Thyroid gland (tissue), 4 donors: ENCODE measurements at regions not wholly inside any gene's neighbourhood (a gene's known extent, or its start where the extent isn't known, plus 50 kb on each side); places are given as distances from the start of the nearest gene placed in this dataset.

Experiments
- POLR2A ChIP-seq, 2 donors: fragments of 450-650 bp; IDR thresholded peaks; one replicate each; pipeline ENCODE4 v1.6.1; 2017; ENCODE audit warnings: antibody characterized with exemption in 2 of 2, mild to moderate bottlenecking in 2 of 2, moderate library complexity in 1 of 2
- TF ChIP-seq, protein P1 (sequence below), 6 experiments: fragments of 200-600 bp in 3 of 6; fragments of 450-650 bp in 3 of 6; sonication (generic) in 3 of 6; IDR thresholded peaks; one replicate each; pipeline ENCODE4 v1.5.1; 2016 to 2019; ENCODE audit warnings: antibody characterized with exemption in 6 of 6, mild to moderate bottlenecking in 2 of 6, inconsistent platforms in 1 of 6, moderate library complexity in 1 of 6

GRCh38 chr2:113827426-113827825 lies 62.5 kb upstream of the ACTR3 start:
- TF ChIP-seq, protein P1, sequence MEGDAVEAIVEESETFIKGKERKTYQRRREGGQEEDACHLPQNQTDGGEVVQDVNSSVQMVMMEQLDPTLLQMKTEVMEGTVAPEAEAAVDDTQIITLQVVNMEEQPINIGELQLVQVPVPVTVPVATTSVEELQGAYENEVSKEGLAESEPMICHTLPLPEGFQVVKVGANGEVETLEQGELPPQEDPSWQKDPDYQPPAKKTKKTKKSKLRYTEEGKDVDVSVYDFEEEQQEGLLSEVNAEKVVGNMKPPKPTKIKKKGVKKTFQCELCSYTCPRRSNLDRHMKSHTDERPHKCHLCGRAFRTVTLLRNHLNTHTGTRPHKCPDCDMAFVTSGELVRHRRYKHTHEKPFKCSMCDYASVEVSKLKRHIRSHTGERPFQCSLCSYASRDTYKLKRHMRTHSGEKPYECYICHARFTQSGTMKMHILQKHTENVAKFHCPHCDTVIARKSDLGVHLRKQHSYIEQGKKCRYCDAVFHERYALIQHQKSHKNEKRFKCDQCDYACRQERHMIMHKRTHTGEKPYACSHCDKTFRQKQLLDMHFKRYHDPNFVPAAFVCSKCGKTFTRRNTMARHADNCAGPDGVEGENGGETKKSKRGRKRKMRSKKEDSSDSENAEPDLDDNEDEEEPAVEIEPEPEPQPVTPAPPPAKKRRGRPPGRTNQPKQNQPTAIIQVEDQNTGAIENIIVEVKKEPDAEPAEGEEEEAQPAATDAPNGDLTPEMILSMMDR (IDR thresholded peaks at IDR 0.05) = no peak
- no peak for TF ChIP-seq POLR2A (IDR thresholded peaks at IDR 0.05)
